ENCODE measurements at regions not wholly inside any gene's neighbourhood (a gene's known extent, or its start where the extent isn't known, plus 50 kb on each side); places are given as distances from the start of the nearest gene placed in this dataset.
"Not testable (repeated sequence)": the region's sequence is repeated elsewhere in the genome, so short reads cannot be mapped to it uniquely, and the experiment has no call there.

- DNase-seq: no peak
These were observed 199.3 kb upstream of the CMC1 start for GRCh38 chr3:28042095-28042635.

- no peak for DNase-seq
These were observed 198.7 kb upstream of the CMC1 start for GRCh38 chr3:28042707-28043106.

- no peak for DNase-seq
These were observed 191.3 kb upstream of the CMC1 start for GRCh38 chr3:28050120-28050519.

GRCh38 chr3:28050885-28051284 is 190.5 kb upstream of the CMC1 start:
- DNase-seq: peak; percentile 24

GRCh38 chr3:28053759-28054158 is 187.7 kb upstream of the CMC1 start:
- no peak for DNase-seq

GRCh38 chr3:28056806-28057205 is 184.6 kb upstream of the CMC1 start:
- no peak for DNase-seq

GRCh38 chr3:28057539-28057938 is 183.9 kb upstream of the CMC1 start:
- DNase-seq: no peak

- not testable (repeated sequence) for DNase-seq
These were observed 182.2 kb upstream of the CMC1 start for GRCh38 chr3:28059199-28059598.

- no peak for DNase-seq
These were observed 175.4 kb upstream of the CMC1 start for GRCh38 chr3:28066020-28066419.

- no peak for DNase-seq
These were observed 174.4 kb upstream of the CMC1 start for GRCh38 chr3:28067014-28067413.

GRCh38 chr3:28068342-28068741 is 173.1 kb upstream of the CMC1 start:
- DNase-seq: no peak

GRCh38 chr3:28069438-28069837 is 172.0 kb upstream of the CMC1 start:
- DNase-seq: no peak

GRCh38 chr3:28076246-28076645 is 165.2 kb upstream of the CMC1 start:
- DNase-seq: no peak

GRCh38 chr3:28077572-28077971 is 163.8 kb upstream of the CMC1 start:
- no peak for DNase-seq

GRCh38 chr3:28078536-28078935 is 162.9 kb upstream of the CMC1 start:
- DNase-seq: no peak

- DNase-seq: no peak
These were observed 160.7 kb upstream of the CMC1 start for GRCh38 chr3:28080716-28081115.

- DNase-seq: no peak
These were observed 159.9 kb upstream of the CMC1 start for GRCh38 chr3:28081533-28081947.

GRCh38 chr3:28087591-28087990 is 153.8 kb upstream of the CMC1 start:
- DNase-seq: no peak

GRCh38 chr3:28088811-28089526 is 152.4 kb upstream of the CMC1 start:
- DNase-seq: no peak

- no peak for DNase-seq
These were observed 151.9 kb upstream of the CMC1 start for GRCh38 chr3:28089527-28089897.

- DNase-seq: no peak
These were observed 142.1 kb upstream of the CMC1 start for GRCh38 chr3:28099296-28099695.

- no peak for DNase-seq
These were observed 139.7 kb upstream of the CMC1 start for GRCh38 chr3:28101705-28102104.

GRCh38 chr3:28103861-28104260 is 137.6 kb upstream of the CMC1 start:
- no peak for DNase-seq

- no peak for DNase-seq
These were observed 136.4 kb upstream of the CMC1 start for GRCh38 chr3:28104896-28105534.

GRCh38 chr3:28109829-28110228 is 131.6 kb upstream of the CMC1 start:
- DNase-seq: no peak

Data from inflammatory macrophage treated with lipopolysaccharide for 4 hours (primary cell).